Parathyroid adenoma (tissue), 2 donors: ENCODE measurements at regions not wholly inside any gene's neighbourhood (a gene's known extent, or its start where the extent isn't known, plus 50 kb on each side); places are given as distances from the start of the nearest gene placed in this dataset.
A peak's percentile ranks its signal among the peaks of the same experiment; 100 is the strongest.
"Not testable (repeated sequence)": the region's sequence is repeated elsewhere in the genome, so short reads cannot be mapped to it uniquely, and the experiment has no call there.

Source experiments
- H2AFZ ChIP-seq: fragments of 300-600 bp; sonication (generic); one replicate; pipeline ENCODE4 v1.7.0; 2017; ENCODE audit warnings: antibody characterized with exemption, mild to moderate bottlenecking
- H3K27ac ChIP-seq: fragments of 300-600 bp; sonication (generic); one replicate; pipeline ENCODE4 v1.7.0; 2017
- H3K27me3 ChIP-seq: fragments of 300-600 bp; sonication (generic); one replicate; pipeline ENCODE4 v1.7.0; 2017; ENCODE audit warnings: low read length; ENCODE audit not compliant: control insufficient read depth, insufficient read depth
- H3K36me3 ChIP-seq: fragments of 300-600 bp; sonication (generic); one replicate; pipeline ENCODE4 v1.7.0; 2017; ENCODE audit warnings: low read length; ENCODE audit not compliant: control insufficient read depth, insufficient read depth
- H3K4me1 ChIP-seq: fragments of 300-600 bp; sonication (generic); one replicate; pipeline ENCODE4 v1.7.0; 2017; ENCODE audit warnings: control low read depth
- H3K4me2 ChIP-seq: fragments of 300-600 bp; sonication (generic); one replicate; pipeline ENCODE4 v1.7.0; 2017; ENCODE audit warnings: low read length
- H3K4me3 ChIP-seq: fragments of 300-600 bp; sonication (generic); one replicate; pipeline ENCODE4 v1.7.0; 2017; ENCODE audit warnings: low read depth, low read length
- H3K79me2 ChIP-seq: fragments of 300-600 bp; sonication (generic); one replicate; pipeline ENCODE4 v1.7.0; 2017; ENCODE audit warnings: control low read depth
- H3K9ac ChIP-seq: fragments of 300-600 bp; sonication (generic); one replicate; pipeline ENCODE4 v1.7.0; 2017; ENCODE audit warnings: mild to moderate bottlenecking
- H3K9me3 ChIP-seq: fragments of 300-600 bp; sonication (generic); one replicate; pipeline ENCODE4 v1.7.0; 2017; ENCODE audit warnings: low read length; ENCODE audit not compliant: control insufficient read depth
- CTCF ChIP-seq: fragments of 300-600 bp; sonication (generic); IDR thresholded peaks from one replicate; pipeline ENCODE4 v1.7.0; 2017; ENCODE audit warnings: antibody characterized with exemption, mild to moderate bottlenecking
- donor health status: primary hyperparathyroidism.

GRCh38 chr2:234884591-234884990 lies 67.2 kb upstream of the SH3BP4 start:
- Histone ChIP-seq H3K79me2 (no peaks in the 10 kb centered on the region), H3K9me3 (no peaks in the 10 kb centered on the region), H3K36me3 (no peaks in the 10 kb centered on the region), H2AFZ (no peak overlapping the region), H3K9ac (no peak overlapping the region), H3K4me3 (no peak overlapping the region), H3K27ac (no peak overlapping the region), H3K27me3 (no peaks in the 10 kb centered on the region), H3K4me1 (no peaks in the 10 kb centered on the region), H3K4me2 (no peak overlapping the region)
- no peak for TF ChIP-seq CTCF

GRCh38 chr2:234881413-234882241 lies 70.2 kb upstream of the SH3BP4 start:
- H3K79me2 ChIP-seq: no peaks in the 10 kb centered on the region
- H3K36me3 ChIP-seq: no peaks in the 10 kb centered on the region
- peak overlapping the region; percentile 0 for H3K4me3 ChIP-seq
- no peak overlapping the region for H3K9ac ChIP-seq
- no peak overlapping the region for H2AFZ ChIP-seq
- H3K27me3 ChIP-seq: no peaks in the 10 kb centered on the region
- H3K9me3 ChIP-seq: no peaks in the 10 kb centered on the region
- peak; percentile 21 for TF ChIP-seq CTCF
- no peak overlapping the region for H3K27ac ChIP-seq
- no peaks in the 10 kb centered on the region for H3K4me1 ChIP-seq
- no peak overlapping the region for H3K4me2 ChIP-seq

- no peak overlapping the region for H3K4me2 ChIP-seq
- no peak overlapping the region for H2AFZ ChIP-seq
- no peak overlapping the region for H3K27ac ChIP-seq
- no peak overlapping the region for H3K9ac ChIP-seq
- H3K27me3 ChIP-seq: no peaks in the 10 kb centered on the region
- H3K79me2 ChIP-seq: no peaks in the 10 kb centered on the region
- no peak overlapping the region for H3K4me3 ChIP-seq
- no peaks in the 10 kb centered on the region for H3K9me3 ChIP-seq
- TF ChIP-seq CTCF: no peak
- H3K4me1 ChIP-seq: no peaks in the 10 kb centered on the region
- H3K36me3 ChIP-seq: no peaks in the 10 kb centered on the region
These were observed 71.1 kb upstream of the SH3BP4 start for GRCh38 chr2:234880551-234881211.

GRCh38 chr2:234879671-234880455 lies 72.0 kb upstream of the SH3BP4 start:
- Histone ChIP-seq H3K4me3 (no peak overlapping the region), H3K79me2 (no peaks in the 10 kb centered on the region), H2AFZ (no peak overlapping the region), H3K9ac (no peak overlapping the region), H3K36me3 (no peaks in the 10 kb centered on the region), H3K27ac (no peak overlapping the region), H3K4me1 (no peaks in the 10 kb centered on the region), H3K27me3 (no peaks in the 10 kb centered on the region), H3K4me2 (no peak overlapping the region), H3K9me3 (no peaks in the 10 kb centered on the region)
- TF ChIP-seq CTCF: no peak

- H3K4me2 ChIP-seq, H3K27me3 ChIP-seq, H3K27ac ChIP-seq, H3K36me3 ChIP-seq, H3K9me3 ChIP-seq, H3K4me1 ChIP-seq, H3K4me3 ChIP-seq, H3K9ac ChIP-seq, H3K79me2 ChIP-seq, H2AFZ ChIP-seq: not testable (repeated sequence)
These were observed 75.2 kb upstream of the SH3BP4 start for GRCh38 chr2:234876621-234877020.
